Osteocyte (in vitro differentiated cells): ENCODE measurements at regions not wholly inside any gene's neighbourhood (a gene's known extent, or its start where the extent isn't known, plus 50 kb on each side); places are given as distances from the start of the nearest gene placed in this dataset.

ENCODE experiments used
- DNase-seq: peaks from one replicate; pipeline ENCODE4 v3.0.0; 2021; ENCODE audit warnings: mixed read lengths; ENCODE audit not compliant: unreplicated experiment; ENCODE audit errors: extremely low spot score
- H3K27ac Mint-ChIP-seq: one replicate; pipeline ENCODE4 v1.8.0; 2021; ENCODE audit warnings: mild to moderate bottlenecking, mixed read lengths; ENCODE audit not compliant: unreplicated experiment
- H3K27me3 Mint-ChIP-seq: one replicate; pipeline ENCODE4 v1.8.0; 2021; ENCODE audit warnings: mixed read lengths; ENCODE audit not compliant: unreplicated experiment
- H3K36me3 Mint-ChIP-seq: one replicate; pipeline ENCODE4 v1.8.0; 2021; ENCODE audit warnings: mixed read lengths; ENCODE audit not compliant: unreplicated experiment
- H3K4me1 Mint-ChIP-seq: one replicate; pipeline ENCODE4 v1.8.0; 2021; ENCODE audit warnings: mixed read lengths; ENCODE audit not compliant: unreplicated experiment
- H3K4me3 Mint-ChIP-seq: one replicate; pipeline ENCODE4 v1.8.0; 2021; ENCODE audit warnings: mild to moderate bottlenecking, moderate library complexity, mixed read lengths; ENCODE audit not compliant: unreplicated experiment
- H3K9me3 Mint-ChIP-seq: one replicate; pipeline ENCODE4 v1.8.0; 2021; ENCODE audit warnings: mixed read lengths; ENCODE audit not compliant: unreplicated experiment
- TF ChIP-seq, protein P1 (sequence below): fragments of 200-600 bp; sonication (generic); IDR thresholded peaks from 2 replicates; pipeline ENCODE4 v1.5.0; 2021; ENCODE audit warnings: antibody characterized with exemption, mild to moderate bottlenecking, moderate library complexity

- TF ChIP-seq, protein P1, sequence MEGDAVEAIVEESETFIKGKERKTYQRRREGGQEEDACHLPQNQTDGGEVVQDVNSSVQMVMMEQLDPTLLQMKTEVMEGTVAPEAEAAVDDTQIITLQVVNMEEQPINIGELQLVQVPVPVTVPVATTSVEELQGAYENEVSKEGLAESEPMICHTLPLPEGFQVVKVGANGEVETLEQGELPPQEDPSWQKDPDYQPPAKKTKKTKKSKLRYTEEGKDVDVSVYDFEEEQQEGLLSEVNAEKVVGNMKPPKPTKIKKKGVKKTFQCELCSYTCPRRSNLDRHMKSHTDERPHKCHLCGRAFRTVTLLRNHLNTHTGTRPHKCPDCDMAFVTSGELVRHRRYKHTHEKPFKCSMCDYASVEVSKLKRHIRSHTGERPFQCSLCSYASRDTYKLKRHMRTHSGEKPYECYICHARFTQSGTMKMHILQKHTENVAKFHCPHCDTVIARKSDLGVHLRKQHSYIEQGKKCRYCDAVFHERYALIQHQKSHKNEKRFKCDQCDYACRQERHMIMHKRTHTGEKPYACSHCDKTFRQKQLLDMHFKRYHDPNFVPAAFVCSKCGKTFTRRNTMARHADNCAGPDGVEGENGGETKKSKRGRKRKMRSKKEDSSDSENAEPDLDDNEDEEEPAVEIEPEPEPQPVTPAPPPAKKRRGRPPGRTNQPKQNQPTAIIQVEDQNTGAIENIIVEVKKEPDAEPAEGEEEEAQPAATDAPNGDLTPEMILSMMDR = no peak
Measured at GRCh38 chr2:160936044-160936806, 224.0 kb upstream of the TANK start.

DNA sequence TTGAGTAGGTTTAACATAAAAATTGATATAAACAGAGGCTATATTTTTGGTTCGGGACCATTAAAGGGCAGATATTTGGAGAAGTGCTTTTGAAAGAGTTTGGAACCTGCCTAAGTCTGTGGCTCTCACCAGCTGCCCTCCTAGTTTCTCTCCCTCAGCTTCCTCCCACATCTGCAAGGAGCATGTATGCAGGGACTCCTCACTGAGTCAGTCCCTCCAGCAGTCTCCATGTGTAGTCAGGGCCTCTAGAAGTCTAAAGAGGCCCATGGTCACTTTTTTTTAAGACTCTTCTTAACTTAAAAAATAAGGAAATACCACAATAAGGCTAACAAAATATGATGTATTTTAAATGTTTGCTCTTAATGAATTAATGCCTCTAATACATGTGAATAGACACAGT, 220.0 kb upstream of the TANK start:
- peaks cover 4% of the 10 kb centered on the region for H3K9me3 Mint-ChIP-seq
- no peak for DNase-seq
- H3K4me3 Mint-ChIP-seq = no peak overlapping the region
- H3K36me3 Mint-ChIP-seq = peaks cover 3% of the 10 kb centered on the region
- no peak overlapping the region for H3K27ac Mint-ChIP-seq
- H3K4me1 Mint-ChIP-seq = peaks cover 11% of the 10 kb centered on the region
- H3K27me3 Mint-ChIP-seq = no peaks in the 10 kb centered on the region
- TF ChIP-seq, protein P1 = no peak

More at GRCh38 chr2:160936044-160936806, 224.0 kb upstream of the TANK start:
- H3K36me3 Mint-ChIP-seq = peaks cover 3% of the 10 kb centered on the region
- H3K4me3 Mint-ChIP-seq = no peak overlapping the region
- no peak for DNase-seq
- peaks cover 4% of the 10 kb centered on the region for H3K9me3 Mint-ChIP-seq
- H3K4me1 Mint-ChIP-seq = peaks cover 6% of the 10 kb centered on the region
- no peaks in the 10 kb centered on the region for H3K27me3 Mint-ChIP-seq
- no peak overlapping the region for H3K27ac Mint-ChIP-seq

- Mint-ChIP-seq H3K27ac (no peak overlapping the region), H3K4me3 (no peak overlapping the region), H3K4me1 (peaks cover 11% of the 10 kb centered on the region), H3K36me3 (peaks cover 3% of the 10 kb centered on the region), H3K9me3 (peaks cover 4% of the 10 kb centered on the region), H3K27me3 (no peaks in the 10 kb centered on the region)
- TF ChIP-seq, protein P1 = no peak
- no peak for DNase-seq
Measured at GRCh38 chr2:160940699-160941098, 219.5 kb upstream of the TANK start.

DNA sequence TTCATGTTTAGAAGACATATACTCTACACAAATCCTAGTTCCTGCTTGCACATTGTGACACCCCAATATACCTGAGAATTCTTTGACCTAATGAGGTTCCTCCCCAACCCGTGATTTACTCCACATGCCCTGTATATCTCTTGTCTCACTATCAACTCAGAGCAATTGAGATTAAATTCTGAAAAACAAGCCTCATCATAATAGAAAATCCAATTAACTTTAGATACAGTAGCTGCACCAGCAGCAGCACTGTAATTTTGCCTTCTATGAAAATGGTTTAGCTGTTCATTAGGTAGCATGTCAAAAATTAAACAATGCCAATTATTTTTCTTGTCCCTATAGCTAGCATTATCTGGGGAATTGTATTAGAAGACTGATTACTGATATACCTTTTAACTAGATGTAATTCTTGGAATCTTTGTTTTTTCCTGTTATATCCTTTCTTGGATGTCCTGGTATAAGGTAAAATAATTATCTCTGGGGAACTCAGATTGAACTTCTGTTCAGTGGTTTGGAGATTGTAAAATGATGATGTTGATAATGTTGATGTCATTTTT, 218.9 kb upstream of the TANK start:
- DNase-seq = no peak
- H3K4me1 Mint-ChIP-seq = peaks cover 11% of the 10 kb centered on the region
- H3K9me3 Mint-ChIP-seq = peaks cover 4% of the 10 kb centered on the region
- no peak overlapping the region for H3K27ac Mint-ChIP-seq
- H3K27me3 Mint-ChIP-seq = no peaks in the 10 kb centered on the region
- peaks cover 3% of the 10 kb centered on the region for H3K36me3 Mint-ChIP-seq
- H3K4me3 Mint-ChIP-seq = no peak overlapping the region
- TF ChIP-seq, protein P1 = no peak

DNA sequence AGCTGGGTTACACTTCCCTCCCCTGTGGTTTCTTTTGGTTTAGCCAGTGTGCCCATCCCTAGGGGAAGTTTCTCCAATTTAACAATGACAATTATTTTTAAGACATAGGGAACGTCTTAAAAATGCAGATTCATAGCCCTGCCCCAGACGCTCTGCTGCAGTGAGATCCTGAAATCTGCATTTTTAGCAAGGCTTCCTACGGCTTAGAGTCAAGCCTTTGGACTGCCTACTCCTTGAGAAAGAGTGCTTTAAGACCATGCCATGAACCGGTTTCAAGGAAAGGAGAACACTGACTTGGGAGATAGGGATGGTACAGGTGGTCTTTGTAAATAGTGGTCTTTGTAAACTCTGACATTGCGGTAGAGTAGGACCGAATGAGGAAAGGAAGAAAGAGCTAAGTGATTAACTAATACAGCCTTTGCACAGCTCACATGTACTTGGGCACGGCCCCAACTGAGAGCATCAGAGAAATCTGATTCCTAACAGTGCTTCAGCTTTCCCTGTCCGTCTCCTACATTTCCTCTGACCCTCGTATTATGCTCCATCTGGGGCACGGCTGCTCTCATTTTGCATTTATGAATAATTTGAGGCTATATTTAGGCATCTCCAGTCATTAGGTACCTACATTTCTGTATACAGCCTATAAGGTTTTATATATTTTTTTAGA, 217.6 kb upstream of the TANK start:
- Mint-ChIP-seq H3K27ac (no peak overlapping the region), H3K27me3 (no peaks in the 10 kb centered on the region), H3K9me3 (no peaks in the 10 kb centered on the region), H3K4me1 (peaks cover 11% of the 10 kb centered on the region), H3K4me3 (no peak overlapping the region), H3K36me3 (no peaks in the 10 kb centered on the region)
- DNase-seq = no peak
- TF ChIP-seq, protein P1 = no peak
